Subcutaneous abdominal adipose tissue (tissue), 5 donors: ENCODE measurements at regions not wholly inside any gene's neighbourhood (a gene's known extent, or its start where the extent isn't known, plus 50 kb on each side); places are given as distances from the start of the nearest gene placed in this dataset.
"Not testable (repeated sequence)": the region's sequence is repeated elsewhere in the genome, so short reads cannot be mapped to it uniquely, and the experiment has no call there.

Experiments used
- H3K27ac ChIP-seq: one replicate; pipeline ENCODE4 v1.7.0; 2013; ENCODE audit warnings: low read depth, mild to moderate bottlenecking, inconsistent platforms, low read length, moderate library complexity
- H3K27me3 ChIP-seq, 5 donors: one replicate each; pipeline ENCODE4 v1.7.0; 2013; ENCODE audit warnings: low read length in 5 of 5, inconsistent platforms in 1 of 5; ENCODE audit not compliant: control insufficient read depth in 5 of 5, insufficient read depth in 4 of 5
- H3K36me3 ChIP-seq, 5 donors: one replicate each; pipeline ENCODE4 v1.7.0; 2013; ENCODE audit warnings: low read length in 5 of 5; ENCODE audit not compliant: control insufficient read depth in 5 of 5, insufficient read depth in 5 of 5
- H3K4me1 ChIP-seq, 5 donors: one replicate each; pipeline ENCODE4 v1.7.0; 2013; ENCODE audit warnings: low read length in 5 of 5, mild to moderate bottlenecking in 3 of 5, moderate library complexity in 1 of 5; ENCODE audit not compliant: control insufficient read depth in 5 of 5, insufficient read depth in 5 of 5
- H3K4me3 ChIP-seq, 5 donors: one replicate each; pipeline ENCODE4 v1.7.0; 2013; ENCODE audit warnings: low read length in 5 of 5, low read depth in 1 of 5
- H3K9ac ChIP-seq, 5 donors: one replicate each; pipeline ENCODE4 v1.7.0; 2013; ENCODE audit warnings: low read length in 5 of 5, mild to moderate bottlenecking in 4 of 5, moderate library complexity in 3 of 5
- H3K9me3 ChIP-seq, 5 donors: one replicate each; pipeline ENCODE4 v1.7.0; 2013; ENCODE audit warnings: low read length in 5 of 5; ENCODE audit not compliant: control insufficient read depth in 5 of 5
- donor health status: healthy.
- donor health status: healthy.
- donor health status: healthy.
- donor health status: healthy.
- donor health status: healthy.

- Histone ChIP-seq H3K9ac (no peak overlapping the region), H3K27me3 (peaks cover 0 to 2% (median 0%) of the 10 kb centered on the region in 5 donors), H3K27ac (no peak overlapping the region), H3K4me3 (no peak overlapping the region), H3K9me3 (no peaks in the 10 kb centered on the region), H3K36me3 (no peaks in the 10 kb centered on the region), H3K4me1 (no peaks in the 10 kb centered on the region)
Observed at GRCh38 chr9:85108746-85109145, 439.2 kb downstream of the NTRK2 start.

GRCh38 chr9:85108229-85108628 lies 438.7 kb downstream of the NTRK2 start:
- Histone ChIP-seq H3K4me3 (no peak overlapping the region), H3K4me1 (no peaks in the 10 kb centered on the region), H3K9me3 (no peaks in the 10 kb centered on the region), H3K36me3 (no peaks in the 10 kb centered on the region), H3K27me3 (peaks cover 0 to 2% (median 0%) of the 10 kb centered on the region in 5 donors), H3K27ac (no peak overlapping the region), H3K9ac (no peak overlapping the region)

GRCh38 chr9:85089188-85089969 lies 419.9 kb downstream of the NTRK2 start:
- Histone ChIP-seq H3K4me3 (no peak overlapping the region), H3K4me1 (peaks cover 0 to 13% (median 5%) of the 10 kb centered on the region in 5 donors), H3K9me3 (no peaks in the 10 kb centered on the region), H3K9ac (no peak overlapping the region), H3K36me3 (no peaks in the 10 kb centered on the region), H3K27ac (no peak overlapping the region), H3K27me3 (no peaks in the 10 kb centered on the region)

GRCh38 chr9:85081963-85082362 lies 412.4 kb downstream of the NTRK2 start:
- Histone ChIP-seq H3K4me3 (no peak overlapping the region), H3K27me3 (no peaks in the 10 kb centered on the region), H3K4me1 (peaks cover 0 to 3% (median 0%) of the 10 kb centered on the region in 5 donors), H3K9me3 (no peaks in the 10 kb centered on the region), H3K27ac (no peak overlapping the region), H3K9ac (no peak overlapping the region), H3K36me3 (no peaks in the 10 kb centered on the region)

- no peaks in the 10 kb centered on the region for H3K9me3 ChIP-seq
- no peak overlapping the region for H3K27ac ChIP-seq
- H3K4me3 ChIP-seq: no peak overlapping the region
- no peak overlapping the region for H3K9ac ChIP-seq
- peaks cover 0 to 3% (median 0%) of the 10 kb centered on the region in 5 donors for H3K4me1 ChIP-seq
- H3K27me3 ChIP-seq: no peaks in the 10 kb centered on the region
- H3K36me3 ChIP-seq: no peaks in the 10 kb centered on the region
Observed at GRCh38 chr9:85079349-85079748, 409.8 kb downstream of the NTRK2 start.

GRCh38 chr9:85077944-85078343 lies 408.4 kb downstream of the NTRK2 start:
- no peaks in the 10 kb centered on the region for H3K9me3 ChIP-seq

GRCh38 chr9:85077146-85077545 lies 407.6 kb downstream of the NTRK2 start:
- H3K4me3 ChIP-seq, H3K4me1 ChIP-seq, H3K9ac ChIP-seq, H3K9me3 ChIP-seq, H3K36me3 ChIP-seq, H3K27ac ChIP-seq, H3K27me3 ChIP-seq: not testable (repeated sequence)

More at GRCh38 chr9:85077944-85078343, 408.4 kb downstream of the NTRK2 start:
- H3K27ac ChIP-seq: no peak overlapping the region
- H3K4me1 ChIP-seq: peaks cover 0 to 3% (median 0%) of the 10 kb centered on the region in 5 donors
- no peaks in the 10 kb centered on the region for H3K27me3 ChIP-seq
- no peak overlapping the region for H3K9ac ChIP-seq
- no peaks in the 10 kb centered on the region for H3K36me3 ChIP-seq
- no peak overlapping the region for H3K4me3 ChIP-seq
